RWPE1 (cell line): ENCODE measurements at regions not wholly inside any gene's neighbourhood (a gene's known extent, or its start where the extent isn't known, plus 50 kb on each side); places are given as distances from the start of the nearest gene placed in this dataset.

Experiments used
- CTCF ChIA-PET: fragments of 350-600 bp; sonication (Branson Sonifier 250); formaldehyde crosslinking; extraction: SDS; loops from one replicate; lab custom pipeline; 2021; lab: Yijun Ruan, JAX
- POLR2A ChIA-PET: fragments of 400-600 bp; formaldehyde crosslinking; extraction: SDS; loops from one replicate; lab custom pipeline; 2020; ENCODE audit warnings: antibody characterized with exemption; ENCODE audit not compliant: low non-redundant PET; lab: Yijun Ruan, JAX
- DNase-seq: peaks from one replicate; pipeline ENCODE4 v3.0.0; 2012; ENCODE audit warnings: low spot score
- H3K27ac ChIP-seq: fragments of 450-650 bp; 2 replicates; pipeline ENCODE4 v1.5.1; 2017
- CTCF ChIP-seq: fragments of 450-650 bp; conservative IDR thresholded peaks from 2 replicates; pipeline ENCODE4 v1.5.1; 2017; ENCODE audit warnings: low read depth, mild to moderate bottlenecking

DNA sequence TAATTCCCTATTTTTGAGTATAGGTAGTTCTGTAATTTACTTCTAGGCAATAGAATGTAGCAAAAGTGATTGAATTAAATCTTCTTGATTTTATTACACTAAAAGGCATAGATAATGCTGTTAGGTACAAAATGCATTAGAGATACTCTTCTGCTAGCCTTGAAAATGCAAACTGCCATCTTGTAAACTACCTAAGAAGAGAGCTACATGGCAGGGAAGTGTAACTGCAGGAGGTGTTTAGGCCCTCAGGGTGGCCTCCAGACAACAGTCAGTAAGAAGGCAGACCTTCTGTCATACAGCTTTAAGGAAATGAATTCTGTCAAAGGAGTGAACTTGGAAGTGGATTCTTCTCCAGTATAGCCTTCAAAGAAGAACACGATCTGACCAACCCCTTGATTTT lies 1396.8 kb upstream of the SLC39A10 start:
- no peak for DNase-seq
- no peak overlapping the region for H3K27ac ChIP-seq
- no peak for TF ChIP-seq CTCF
- POLR2A ChIA-PET, result no interaction called here
- CTCF ChIA-PET, result interaction anchor here (0.5 kb wide), 1 partner anchor 52 kb away, joined by 3 read pairs; no protein-coding TSS in a partner anchor

DNA sequence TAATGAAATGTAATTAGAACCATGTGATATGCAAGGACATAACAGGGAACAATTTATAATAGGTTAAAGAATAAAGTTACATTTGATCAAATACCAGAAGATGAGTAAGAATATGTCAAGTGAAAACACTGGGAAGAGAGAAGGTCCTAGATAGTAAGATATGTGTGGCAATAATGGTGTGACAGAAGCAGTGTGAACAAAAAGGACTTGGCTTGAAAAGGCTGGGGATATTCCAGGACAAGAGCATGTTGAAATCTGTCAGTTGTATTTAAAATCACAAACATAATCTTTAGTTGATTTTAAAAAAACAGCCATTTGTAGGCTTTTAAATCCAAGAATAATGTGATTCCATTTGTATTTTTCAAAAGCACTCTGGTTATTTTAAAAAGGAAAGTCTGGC lies 1399.9 kb upstream of the SLC39A10 start:
- TF ChIP-seq CTCF, result no peak
- no peak overlapping the region for H3K27ac ChIP-seq
- ChIA-PET CTCF (no interaction called here), POLR2A (no interaction called here)
- no peak for DNase-seq

GRCh38 chr2:194253528-194254259 lies 1403.3 kb upstream of the SLC39A10 start:
- DNase-seq, result no peak
- no peak overlapping the region for H3K27ac ChIP-seq
- POLR2A ChIA-PET, result no interaction called here
- no peak for TF ChIP-seq CTCF
- CTCF ChIA-PET, result no interaction called here

GRCh38 chr2:194252127-194252526 lies 1404.9 kb upstream of the SLC39A10 start:
- H3K27ac ChIP-seq, result no peak overlapping the region
- CTCF ChIA-PET, result no interaction called here
- DNase-seq, result no peak
- TF ChIP-seq CTCF, result no peak
- POLR2A ChIA-PET, result no interaction called here

- no peak for TF ChIP-seq CTCF
- no peak for DNase-seq
- no peak overlapping the region for H3K27ac ChIP-seq
- CTCF ChIA-PET, result interaction anchor here (0.6 kb wide), 1 partner anchor 9 kb away, joined by 4 read pairs; no protein-coding TSS in a partner anchor
- POLR2A ChIA-PET, result no interaction called here
Measured at GRCh38 chr2:194232600-194232999, 1424.4 kb upstream of the SLC39A10 start.

GRCh38 chr2:194223218-194223617 lies 1433.8 kb upstream of the SLC39A10 start:
- POLR2A ChIA-PET, result no interaction called here

More at GRCh38 chr2:194223218-194223617, 1433.8 kb upstream of the SLC39A10 start:
- no peak for DNase-seq
- CTCF ChIA-PET, result interaction anchor here (0.8 kb wide), 1 partner anchor 74 kb away, joined by 3 read pairs; no protein-coding TSS in a partner anchor
- H3K27ac ChIP-seq, result no peak overlapping the region
- no peak for TF ChIP-seq CTCF
